Thyroid gland (tissue), 4 donors: ENCODE measurements at regions not wholly inside any gene's neighbourhood (a gene's known extent, or its start where the extent isn't known, plus 50 kb on each side); places are given as distances from the start of the nearest gene placed in this dataset.

Source experiments
- DNase-seq, 2 donors: peaks; one replicate each; pipeline ENCODE4 v3.0.0-alpha.2; 2019
- H3K27ac ChIP-seq, 3 donors: fragments of 200-600 bp; sonication (generic); 1 replicate in 2 of 3; 2 replicates in 1 of 3; pipeline ENCODE4 v1.5.1; 2016 to 2019; ENCODE audit warnings: mild to moderate bottlenecking in 1 of 3, moderate library complexity in 1 of 3
- H3K27me3 ChIP-seq: fragments of 200-600 bp; sonication (generic); one replicate; pipeline ENCODE4 v1.5.1; 2019
- H3K36me3 ChIP-seq, 2 donors: fragments of 200-600 bp; sonication (generic); one replicate each; pipeline ENCODE4 v1.5.1; 2016 to 2019
- H3K4me1 ChIP-seq, 2 donors: fragments of 200-600 bp; sonication (generic); one replicate each; pipeline ENCODE4 v1.5.1; 2017 to 2019
- H3K4me3 ChIP-seq, 3 donors: fragments of 200-600 bp; sonication (generic); replicated peaks in 1 of 3; 1 replicate in 2 of 3; 2 replicates in 1 of 3; pipeline ENCODE4 v1.5.1; 2016; ENCODE audit warnings: mild to moderate bottlenecking in 1 of 3
- H3K9me3 ChIP-seq: fragments of 200-600 bp; sonication (generic); one replicate; pipeline ENCODE4 v1.5.1; 2017
- POLR2A ChIP-seq, 2 donors: fragments of 450-650 bp; IDR thresholded peaks; one replicate each; pipeline ENCODE4 v1.6.1; 2017; ENCODE audit warnings: antibody characterized with exemption in 2 of 2, mild to moderate bottlenecking in 2 of 2, moderate library complexity in 1 of 2
- WGBS, 2 donors: methylation state at CpG; one replicate each; pipeline ENCODE4 v1.1.5; 2017; 5-methylcytosine and 5-hydroxymethylcytosine counted together
- intact Hi-C: fragments of 100-400 bp; cut with DNase I; formaldehyde crosslinking; loops from one replicate; pipeline ENCODE4 v1.15.1; 2023
- TF ChIP-seq, protein P1 (sequence below), 6 experiments: fragments of 200-600 bp in 3 of 6; fragments of 450-650 bp in 3 of 6; sonication (generic) in 3 of 6; IDR thresholded peaks; one replicate each; pipeline ENCODE4 v1.5.1; 2016 to 2019; ENCODE audit warnings: antibody characterized with exemption in 6 of 6, mild to moderate bottlenecking in 2 of 6, inconsistent platforms in 1 of 6, moderate library complexity in 1 of 6

DNA sequence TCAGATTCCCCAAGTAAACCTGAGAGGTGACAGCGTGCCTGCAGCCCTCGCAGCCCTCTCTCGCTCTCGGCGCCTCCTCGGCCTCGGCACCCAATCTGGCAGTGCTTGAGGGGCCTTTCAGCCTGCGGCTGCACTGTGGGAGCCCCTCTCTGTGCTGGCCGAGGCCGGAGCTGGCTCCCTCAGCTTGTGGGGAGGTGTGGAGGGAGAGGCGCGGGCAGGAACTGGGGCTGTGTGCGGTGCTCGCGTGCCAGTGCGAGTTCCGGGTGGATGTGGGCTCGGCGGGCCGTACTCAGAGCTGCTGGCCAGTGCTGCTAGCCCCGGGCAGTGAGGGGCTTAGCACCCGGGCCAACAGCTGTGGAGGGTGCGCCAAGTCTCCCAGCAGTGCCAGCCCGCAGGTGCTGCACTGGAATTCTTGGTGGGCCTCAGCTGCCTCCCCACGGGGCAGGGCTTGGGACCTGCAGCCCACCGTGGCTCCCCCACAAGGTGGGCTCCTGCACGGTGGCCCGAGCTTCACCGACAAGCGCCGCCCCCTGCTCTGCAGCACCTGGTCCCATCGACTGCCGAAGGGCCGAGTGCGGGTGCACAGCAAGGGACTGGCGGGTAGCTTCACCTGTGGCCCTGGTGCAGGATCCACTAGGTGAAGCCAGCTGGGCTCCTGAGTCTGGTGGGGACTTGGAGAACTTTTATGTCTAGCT is 809.7 kb upstream of the ADGRB3 start:
- no peak for DNase-seq
- 95 to 98% methylated on average over 13 to 22 of the region's 36 CpGs for WGBS, 2 donors
- Histone ChIP-seq H3K27me3 (no peaks in the 10 kb centered on the region), H3K4me1 (no peaks in the 10 kb centered on the region), H3K27ac (no peak overlapping the region), H3K36me3 (no peaks in the 10 kb centered on the region), H3K9me3 (no peaks in the 10 kb centered on the region), H3K4me3 (no peak overlapping the region)
- intact Hi-C loops, result no loop called here
- TF ChIP-seq, protein P1, sequence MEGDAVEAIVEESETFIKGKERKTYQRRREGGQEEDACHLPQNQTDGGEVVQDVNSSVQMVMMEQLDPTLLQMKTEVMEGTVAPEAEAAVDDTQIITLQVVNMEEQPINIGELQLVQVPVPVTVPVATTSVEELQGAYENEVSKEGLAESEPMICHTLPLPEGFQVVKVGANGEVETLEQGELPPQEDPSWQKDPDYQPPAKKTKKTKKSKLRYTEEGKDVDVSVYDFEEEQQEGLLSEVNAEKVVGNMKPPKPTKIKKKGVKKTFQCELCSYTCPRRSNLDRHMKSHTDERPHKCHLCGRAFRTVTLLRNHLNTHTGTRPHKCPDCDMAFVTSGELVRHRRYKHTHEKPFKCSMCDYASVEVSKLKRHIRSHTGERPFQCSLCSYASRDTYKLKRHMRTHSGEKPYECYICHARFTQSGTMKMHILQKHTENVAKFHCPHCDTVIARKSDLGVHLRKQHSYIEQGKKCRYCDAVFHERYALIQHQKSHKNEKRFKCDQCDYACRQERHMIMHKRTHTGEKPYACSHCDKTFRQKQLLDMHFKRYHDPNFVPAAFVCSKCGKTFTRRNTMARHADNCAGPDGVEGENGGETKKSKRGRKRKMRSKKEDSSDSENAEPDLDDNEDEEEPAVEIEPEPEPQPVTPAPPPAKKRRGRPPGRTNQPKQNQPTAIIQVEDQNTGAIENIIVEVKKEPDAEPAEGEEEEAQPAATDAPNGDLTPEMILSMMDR (IDR thresholded peaks at IDR 0.05), result no peak
- no peak for TF ChIP-seq POLR2A (IDR thresholded peaks at IDR 0.05)

DNA sequence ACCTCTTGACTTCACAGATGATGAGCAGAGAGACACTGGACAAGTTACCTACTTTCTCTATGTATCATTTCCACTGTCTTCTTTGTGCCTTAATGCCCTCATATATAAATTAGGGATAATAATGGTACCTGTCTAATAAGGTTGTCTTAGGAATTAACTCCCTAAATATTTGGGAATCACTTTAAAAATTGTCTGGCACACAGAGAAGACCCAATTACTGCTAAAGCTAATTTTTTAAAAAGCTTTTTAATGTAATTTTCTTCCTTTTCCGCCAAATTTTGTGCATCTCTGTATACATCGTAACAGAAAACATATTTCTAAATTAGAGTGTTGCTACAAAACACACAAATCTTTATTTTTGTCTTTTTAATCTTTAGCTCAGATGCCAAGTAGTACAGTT is 816.8 kb upstream of the ADGRB3 start:
- no peak for DNase-seq
- Histone ChIP-seq H3K4me3 (no peak overlapping the region), H3K27me3 (no peaks in the 10 kb centered on the region), H3K9me3 (no peaks in the 10 kb centered on the region), H3K36me3 (no peaks in the 10 kb centered on the region), H3K27ac (no peak overlapping the region), H3K4me1 (no peaks in the 10 kb centered on the region)
- WGBS, 2 donors, result 67 to 68% methylated on average over 2 of the region's 2 CpGs
- TF ChIP-seq POLR2A (IDR thresholded peaks at IDR 0.05), result no peak
- TF ChIP-seq, protein P1 (IDR thresholded peaks at IDR 0.05), result no peak
- intact Hi-C loops, result no loop called here

DNA sequence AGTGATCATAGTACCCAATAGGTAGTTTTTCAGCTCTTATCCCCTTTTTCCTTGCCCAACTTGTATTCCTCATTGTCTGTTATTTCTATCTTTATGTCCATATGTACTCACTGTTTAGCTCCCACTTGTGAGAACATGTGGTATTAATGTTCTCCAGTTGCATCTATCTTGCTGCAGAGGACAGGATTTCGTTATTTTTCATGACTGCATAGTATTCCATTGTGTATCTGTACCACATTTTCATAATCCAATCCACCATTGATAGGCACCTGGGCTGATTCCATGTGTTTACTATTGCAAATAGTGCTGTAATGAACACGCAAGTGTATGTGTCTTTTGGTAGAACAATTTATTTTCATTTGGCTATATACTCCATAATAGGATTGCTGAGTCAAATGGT is 819.5 kb upstream of the ADGRB3 start:
- DNase-seq, result no peak
- H3K36me3 ChIP-seq, result no peaks in the 10 kb centered on the region
- TF ChIP-seq, protein P1 (IDR thresholded peaks at IDR 0.05), result no peak
- no peak for TF ChIP-seq POLR2A (IDR thresholded peaks at IDR 0.05)

DNA sequence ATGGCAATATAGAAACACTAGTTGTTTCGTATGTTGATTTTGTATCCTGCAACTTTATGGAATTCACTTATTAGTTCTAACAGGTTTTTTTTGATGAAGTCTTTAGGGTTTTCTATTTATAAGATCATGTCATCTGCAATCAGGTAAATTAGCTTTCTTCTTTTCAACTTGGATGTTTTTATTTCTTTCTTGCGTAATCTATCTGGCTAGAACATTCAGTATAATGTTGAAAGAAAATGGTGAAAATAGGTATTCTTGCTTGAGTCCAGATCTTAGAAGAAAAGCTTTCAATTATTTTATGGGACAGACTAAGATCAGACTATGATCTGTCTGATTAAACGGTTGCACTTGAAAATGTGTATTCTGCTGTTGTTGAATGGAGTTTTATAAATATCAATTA is 820.8 kb upstream of the ADGRB3 start:
- intact Hi-C loops, result no loop called here
- TF ChIP-seq, protein P1 (IDR thresholded peaks at IDR 0.05), result no peak
- no peak for TF ChIP-seq POLR2A (IDR thresholded peaks at IDR 0.05)
- no peak overlapping the region for H3K4me3 ChIP-seq
- H3K4me1 ChIP-seq, result no peaks in the 10 kb centered on the region
- no peak for DNase-seq
- H3K27ac ChIP-seq, result no peak overlapping the region
- no peaks in the 10 kb centered on the region for H3K27me3 ChIP-seq
- H3K36me3 ChIP-seq, result no peaks in the 10 kb centered on the region
- 75 to 95% methylated on average over 3 of the region's 3 CpGs for WGBS, 2 donors
- H3K9me3 ChIP-seq, result no peaks in the 10 kb centered on the region

More for the DNA sequence above, 819.5 kb upstream of the ADGRB3 start:
- no peaks in the 10 kb centered on the region for H3K4me1 ChIP-seq
- H3K27ac ChIP-seq, result no peak overlapping the region
- no peak overlapping the region for H3K4me3 ChIP-seq
- WGBS, 2 donors, result 61 to 76% methylated on average over 2 of the region's 2 CpGs
- no peaks in the 10 kb centered on the region for H3K27me3 ChIP-seq
- intact Hi-C loops, result no loop called here
- H3K9me3 ChIP-seq, result no peaks in the 10 kb centered on the region

DNA sequence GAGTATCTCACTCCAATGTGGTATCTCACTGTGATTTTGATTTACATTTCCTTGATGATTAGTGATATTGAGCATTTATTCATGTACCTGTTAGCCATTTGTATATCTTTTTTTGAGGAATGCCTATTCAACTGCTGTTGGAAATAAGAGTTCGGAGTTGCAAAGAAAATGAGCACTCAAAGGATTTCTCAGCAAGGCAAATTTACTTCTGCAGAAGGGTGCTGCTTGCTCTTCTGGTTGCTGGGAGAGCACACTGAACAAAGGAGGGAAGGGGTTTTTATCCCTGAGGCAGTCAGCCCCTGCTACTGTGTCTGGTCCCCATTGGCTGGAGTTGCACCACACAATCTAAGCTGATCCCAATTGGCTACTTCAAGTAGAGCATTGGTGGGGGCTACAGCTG is 822.4 kb upstream of the ADGRB3 start:
- Histone ChIP-seq H3K4me1 (no peaks in the 10 kb centered on the region), H3K27me3 (no peaks in the 10 kb centered on the region), H3K27ac (no peak overlapping the region), H3K36me3 (no peaks in the 10 kb centered on the region), H3K4me3 (no peak overlapping the region), H3K9me3 (no peaks in the 10 kb centered on the region)
- WGBS, 2 donors, result 90 to 100% methylated on average over 1 of the region's 1 CpG
- intact Hi-C loops, result no loop called here
- no peak for DNase-seq
- no peak for TF ChIP-seq POLR2A (IDR thresholded peaks at IDR 0.05)
- TF ChIP-seq, protein P1 (IDR thresholded peaks at IDR 0.05), result no peak
